Stomach (tissue), 4 donors: ENCODE measurements at regions not wholly inside any gene's neighbourhood (a gene's known extent, or its start where the extent isn't known, plus 50 kb on each side); places are given as distances from the start of the nearest gene placed in this dataset.

Experiments used
- EP300 ChIP-seq: sonication (generic); formaldehyde crosslinking; IDR thresholded peaks from one replicate; pipeline ENCODE4 v1.6.1; 2017; ENCODE audit warnings: antibody characterized with exemption
- POLR2A ChIP-seq, 4 donors: fragments of 450-650 bp; IDR thresholded peaks; one replicate each; pipeline ENCODE4 v1.6.1; 2016; ENCODE audit warnings: antibody characterized with exemption in 4 of 4, control low read depth in 2 of 4, mild to moderate bottlenecking in 1 of 4, moderate library complexity in 1 of 4
- TF ChIP-seq, protein P1 (sequence below), 7 experiments: fragments of 450-650 bp in 4 of 7; fragments of 200-600 bp in 3 of 7; sonication (generic) in 3 of 7; IDR thresholded peaks; one replicate each; pipeline ENCODE4 v1.5.1; 2016 to 2019; ENCODE audit warnings: antibody characterized with exemption in 7 of 7, control low read depth in 2 of 7, mild to moderate bottlenecking in 1 of 7

DNA sequence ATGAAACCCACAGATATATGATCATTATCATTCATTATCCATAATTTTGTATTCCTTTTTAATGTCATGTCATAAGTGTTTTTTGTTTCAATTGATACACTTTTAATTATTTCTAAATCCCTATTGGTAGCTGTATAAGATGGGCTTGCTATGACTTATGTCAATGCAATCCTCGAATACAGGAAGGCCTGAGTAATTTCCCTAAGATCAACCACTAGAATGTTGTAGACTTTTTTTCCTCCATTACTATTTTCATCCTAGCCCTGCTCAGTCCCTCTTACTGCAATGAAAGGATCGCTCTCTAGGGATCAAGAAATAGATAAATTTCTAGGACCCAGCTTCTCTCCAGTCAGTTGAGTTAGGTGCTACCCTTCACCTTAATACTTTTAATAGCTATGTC lies 186.3 kb downstream of the KCNE4 start:
- TF ChIP-seq, protein P1, sequence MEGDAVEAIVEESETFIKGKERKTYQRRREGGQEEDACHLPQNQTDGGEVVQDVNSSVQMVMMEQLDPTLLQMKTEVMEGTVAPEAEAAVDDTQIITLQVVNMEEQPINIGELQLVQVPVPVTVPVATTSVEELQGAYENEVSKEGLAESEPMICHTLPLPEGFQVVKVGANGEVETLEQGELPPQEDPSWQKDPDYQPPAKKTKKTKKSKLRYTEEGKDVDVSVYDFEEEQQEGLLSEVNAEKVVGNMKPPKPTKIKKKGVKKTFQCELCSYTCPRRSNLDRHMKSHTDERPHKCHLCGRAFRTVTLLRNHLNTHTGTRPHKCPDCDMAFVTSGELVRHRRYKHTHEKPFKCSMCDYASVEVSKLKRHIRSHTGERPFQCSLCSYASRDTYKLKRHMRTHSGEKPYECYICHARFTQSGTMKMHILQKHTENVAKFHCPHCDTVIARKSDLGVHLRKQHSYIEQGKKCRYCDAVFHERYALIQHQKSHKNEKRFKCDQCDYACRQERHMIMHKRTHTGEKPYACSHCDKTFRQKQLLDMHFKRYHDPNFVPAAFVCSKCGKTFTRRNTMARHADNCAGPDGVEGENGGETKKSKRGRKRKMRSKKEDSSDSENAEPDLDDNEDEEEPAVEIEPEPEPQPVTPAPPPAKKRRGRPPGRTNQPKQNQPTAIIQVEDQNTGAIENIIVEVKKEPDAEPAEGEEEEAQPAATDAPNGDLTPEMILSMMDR (IDR thresholded peaks at IDR 0.05): no peak
- TF ChIP-seq POLR2A (IDR thresholded peaks at IDR 0.05): no peak
- TF ChIP-seq EP300: no peak
